ENCODE measurements at regions not wholly inside any gene's neighbourhood (a gene's known extent, or its start where the extent isn't known, plus 50 kb on each side); places are given as distances from the start of the nearest gene placed in this dataset.

DNA sequence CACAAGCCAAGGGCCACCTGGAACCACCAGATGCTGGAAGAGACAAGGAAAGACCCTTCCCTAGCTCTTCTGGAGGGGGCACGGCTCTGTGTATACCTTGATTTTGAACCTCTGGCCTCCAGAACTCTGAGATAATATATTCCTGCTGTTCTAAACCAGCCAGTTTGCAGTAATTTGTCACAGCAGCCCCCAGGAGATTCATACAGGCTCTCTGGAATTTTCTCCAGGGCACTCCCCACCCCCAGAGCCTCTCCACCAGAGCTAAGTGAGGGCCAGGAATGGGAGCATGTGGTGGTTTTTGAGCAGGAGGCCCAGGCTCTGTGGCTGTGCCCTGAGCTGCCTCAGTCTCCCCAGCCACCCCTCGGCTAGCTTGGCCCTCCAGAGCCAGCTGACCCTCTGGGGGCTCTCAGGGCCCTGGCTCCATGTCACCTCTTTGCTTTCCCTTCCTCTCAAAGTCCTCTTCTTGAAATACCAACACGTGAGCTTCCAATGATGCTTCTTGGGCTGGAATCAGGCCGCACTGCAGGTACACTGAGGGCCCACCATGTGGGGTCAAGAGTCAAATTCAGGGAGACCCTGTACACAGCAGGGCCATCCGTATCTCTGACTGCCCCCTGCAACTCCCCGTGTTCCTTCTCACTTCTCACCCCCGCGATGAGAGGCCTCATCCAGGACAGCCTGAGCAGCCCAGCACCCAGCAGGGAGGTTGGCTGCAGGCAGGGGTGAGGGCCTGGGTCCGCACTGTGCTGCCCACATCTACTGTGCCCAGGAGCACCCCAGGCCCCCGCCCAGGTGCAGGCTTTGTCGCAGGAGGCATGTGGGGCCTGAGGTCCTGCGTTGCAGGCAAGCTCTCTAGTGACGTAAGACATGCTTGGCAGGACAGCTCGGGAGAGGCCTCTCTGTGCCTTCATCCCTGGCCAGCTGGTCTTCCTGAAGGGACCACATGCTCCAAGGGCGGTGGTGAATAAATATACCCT, 155.5 kb downstream of the ANKRD60 start:
- DNase-seq (no peak), ATAC-seq (ENCODE audit: low read depth in 2 of 2) (no peak)
- Mint-ChIP-seq H3K4me3 (no peak overlapping the region), H3K36me3 (no peaks in the 10 kb centered on the region), H3K9me3 (peaks cover 0 to 2% (median 0%) of the 10 kb centered on the region in 7 donors), H3K4me1 (no peaks in the 10 kb centered on the region), H3K27ac (no peak overlapping the region), H3K27me3 (no peaks in the 10 kb centered on the region)
- Histone ChIP-seq H3K4me3 (ENCODE audit: low read depth, low read length) (no peak overlapping the region), H3K4me1 (ENCODE audit: control insufficient read depth, insufficient read depth, low read length, poor library complexity, severe bottlenecking) (no peaks in the 10 kb centered on the region), H3K9me3 (ENCODE audit: control insufficient read depth in 2 of 2, low read length in 2 of 2) (no peaks in the 10 kb centered on the region), H3K27ac (ENCODE audit: insufficient read depth, low read length, poor library complexity, severe bottlenecking) (no peak overlapping the region), H3K36me3 (ENCODE audit: control insufficient read depth, insufficient read depth, low read length) (no peaks in the 10 kb centered on the region), H3K27me3 (ENCODE audit: control insufficient read depth, insufficient read depth, low read length) (peaks cover 2% of the 10 kb centered on the region)

GRCh38 chr20:58071991-58072390, 156.5 kb downstream of the ANKRD60 start:
- H3K27me3 Mint-ChIP-seq = peaks cover 6% of the 10 kb centered on the region

DNA sequence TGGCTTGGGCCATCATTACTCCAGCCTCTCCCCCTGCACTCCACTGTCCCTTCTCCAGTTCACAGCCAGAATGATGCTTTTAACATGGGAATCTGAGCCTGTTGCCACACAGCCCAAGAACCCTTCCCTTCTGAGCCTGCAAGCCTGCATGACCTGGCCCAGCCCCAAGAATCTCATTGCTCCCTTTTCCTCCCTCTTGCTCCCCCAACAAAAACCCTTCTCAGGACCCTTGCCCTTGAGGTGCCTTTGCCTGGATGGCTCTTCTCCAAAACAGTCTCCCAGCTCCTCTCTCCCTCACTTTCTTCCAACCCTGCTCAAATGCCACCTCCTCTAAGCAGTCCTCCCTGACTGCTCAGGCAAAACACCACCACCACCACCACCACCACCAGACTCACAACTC, 157.2 kb downstream of the ANKRD60 start:
- ATAC-seq (ENCODE audit: low read depth in 2 of 2) (no peak), DNase-seq (no peak)
- Mint-ChIP-seq H3K9me3 (peaks cover 0 to 2% (median 0%) of the 10 kb centered on the region in 7 donors), H3K4me1 (no peaks in the 10 kb centered on the region), H3K27ac (no peak overlapping the region), H3K4me3 (no peak overlapping the region), H3K36me3 (no peaks in the 10 kb centered on the region), H3K27me3 (peaks cover 6% of the 10 kb centered on the region)
- no peaks in the 10 kb centered on the region for H3K4me1 ChIP-seq (ENCODE audit: control insufficient read depth, insufficient read depth, low read length, poor library complexity, severe bottlenecking)
- no peaks in the 10 kb centered on the region for H3K9me3 ChIP-seq (ENCODE audit: control insufficient read depth in 2 of 2, low read length in 2 of 2)
- no peak overlapping the region for H3K27ac ChIP-seq (ENCODE audit: insufficient read depth, low read length, poor library complexity, severe bottlenecking)
- H3K4me3 ChIP-seq (ENCODE audit: low read depth, low read length) = no peak overlapping the region
- peaks cover 2% of the 10 kb centered on the region for H3K27me3 ChIP-seq (ENCODE audit: control insufficient read depth, insufficient read depth, low read length)
- H3K36me3 ChIP-seq (ENCODE audit: control insufficient read depth, insufficient read depth, low read length) = no peaks in the 10 kb centered on the region

More at GRCh38 chr20:58071991-58072390, 156.5 kb downstream of the ANKRD60 start:
- H3K36me3 Mint-ChIP-seq = no peaks in the 10 kb centered on the region
- ATAC-seq (ENCODE audit: low read depth in 2 of 2) (no peak), DNase-seq (no peak)
- Histone ChIP-seq H3K27me3 (ENCODE audit: control insufficient read depth, insufficient read depth, low read length) (peaks cover 2% of the 10 kb centered on the region), H3K4me3 (ENCODE audit: low read depth, low read length) (no peak overlapping the region), H3K27ac (ENCODE audit: insufficient read depth, low read length, poor library complexity, severe bottlenecking) (no peak overlapping the region), H3K4me1 (ENCODE audit: control insufficient read depth, insufficient read depth, low read length, poor library complexity, severe bottlenecking) (no peaks in the 10 kb centered on the region), H3K9me3 (ENCODE audit: control insufficient read depth in 2 of 2, low read length in 2 of 2) (no peaks in the 10 kb centered on the region), H3K36me3 (ENCODE audit: control insufficient read depth, insufficient read depth, low read length) (no peaks in the 10 kb centered on the region)
- no peak overlapping the region for H3K4me3 Mint-ChIP-seq
- H3K9me3 Mint-ChIP-seq = peaks cover 0 to 2% (median 0%) of the 10 kb centered on the region in 7 donors
- no peak overlapping the region for H3K27ac Mint-ChIP-seq
- H3K4me1 Mint-ChIP-seq = no peaks in the 10 kb centered on the region

DNA sequence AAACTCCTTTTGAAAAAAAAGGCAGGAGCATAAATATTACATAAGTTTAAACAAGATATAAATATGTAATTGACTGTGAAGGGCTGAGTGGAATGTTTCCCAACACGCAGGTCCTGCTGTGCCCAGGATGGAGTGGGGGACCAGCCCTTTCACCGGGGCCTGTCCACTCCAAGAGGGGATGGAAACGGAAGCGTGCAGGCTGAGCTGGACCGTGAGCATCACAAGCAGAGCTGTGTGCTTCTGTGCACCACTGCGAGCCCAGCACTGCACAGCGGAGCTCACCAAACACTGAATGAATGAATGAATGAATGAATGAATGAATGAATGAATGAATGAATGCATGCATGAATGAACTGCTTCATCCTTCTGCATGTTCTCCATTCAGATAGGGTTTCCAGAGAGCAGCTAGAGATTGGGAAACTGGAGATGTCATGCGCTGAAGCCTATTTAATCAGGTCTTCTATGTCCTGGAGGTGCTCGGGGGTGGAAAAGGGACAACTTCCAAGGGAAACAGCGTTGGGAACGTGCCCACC, 157.7 kb downstream of the ANKRD60 start:
- Histone ChIP-seq H3K27ac (ENCODE audit: insufficient read depth, low read length, poor library complexity, severe bottlenecking) (no peak overlapping the region), H3K9me3 (ENCODE audit: control insufficient read depth in 2 of 2, low read length in 2 of 2) (no peaks in the 10 kb centered on the region), H3K27me3 (ENCODE audit: control insufficient read depth, insufficient read depth, low read length) (peaks cover 2% of the 10 kb centered on the region), H3K4me3 (ENCODE audit: low read depth, low read length) (no peak overlapping the region), H3K4me1 (ENCODE audit: control insufficient read depth, insufficient read depth, low read length, poor library complexity, severe bottlenecking) (no peaks in the 10 kb centered on the region), H3K36me3 (ENCODE audit: control insufficient read depth, insufficient read depth, low read length) (no peaks in the 10 kb centered on the region)
- ATAC-seq (ENCODE audit: low read depth in 2 of 2) = no peak
- no peaks in the 10 kb centered on the region for H3K36me3 Mint-ChIP-seq
- H3K27me3 Mint-ChIP-seq = peaks cover 6% of the 10 kb centered on the region
- DNase-seq = no peak
- H3K27ac Mint-ChIP-seq = no peak overlapping the region
- H3K4me1 Mint-ChIP-seq = no peaks in the 10 kb centered on the region
- H3K4me3 Mint-ChIP-seq = no peak overlapping the region
- peaks cover 0 to 2% (median 0%) of the 10 kb centered on the region in 7 donors for H3K9me3 Mint-ChIP-seq

- no peak overlapping the region for H3K4me3 ChIP-seq (ENCODE audit: low read depth, low read length)
- peaks cover 0 to 2% (median 0%) of the 10 kb centered on the region in 7 donors for H3K9me3 Mint-ChIP-seq
- H3K27me3 Mint-ChIP-seq = peaks cover 6% of the 10 kb centered on the region
- DNase-seq (no peak), ATAC-seq (ENCODE audit: low read depth in 2 of 2) (no peak)
- H3K4me1 Mint-ChIP-seq = no peaks in the 10 kb centered on the region
- H3K36me3 Mint-ChIP-seq = no peaks in the 10 kb centered on the region
- no peak overlapping the region for H3K27ac Mint-ChIP-seq
- no peak overlapping the region for H3K4me3 Mint-ChIP-seq
- H3K36me3 ChIP-seq (ENCODE audit: control insufficient read depth, insufficient read depth, low read length) = no peaks in the 10 kb centered on the region
- peaks cover 2% of the 10 kb centered on the region for H3K27me3 ChIP-seq (ENCODE audit: control insufficient read depth, insufficient read depth, low read length)
- H3K27ac ChIP-seq (ENCODE audit: insufficient read depth, low read length, poor library complexity, severe bottlenecking) = no peak overlapping the region
- no peaks in the 10 kb centered on the region for H3K4me1 ChIP-seq (ENCODE audit: control insufficient read depth, insufficient read depth, low read length, poor library complexity, severe bottlenecking)
- no peaks in the 10 kb centered on the region for H3K9me3 ChIP-seq (ENCODE audit: control insufficient read depth in 2 of 2, low read length in 2 of 2)
Measured at GRCh38 chr20:58069796-58070663, 158.4 kb downstream of the ANKRD60 start.

GRCh38 chr20:58069207-58069606, 159.2 kb downstream of the ANKRD60 start:
- no peak for ATAC-seq (ENCODE audit: low read depth in 2 of 2)
- no peak for DNase-seq
- H3K4me3 Mint-ChIP-seq = no peak overlapping the region

GRCh38 chr20:58065508-58066361, 162.7 kb downstream of the ANKRD60 start:
- peaks cover 12% of the 10 kb centered on the region for H3K27me3 Mint-ChIP-seq
- no peaks in the 10 kb centered on the region for H3K36me3 Mint-ChIP-seq
- no peak for DNase-seq
- no peak overlapping the region for H3K4me3 ChIP-seq (ENCODE audit: low read depth, low read length)
- H3K9me3 ChIP-seq (ENCODE audit: control insufficient read depth in 2 of 2, low read length in 2 of 2) = peaks cover 0 to 2% of the 10 kb centered on the region in 2 experiments
- no peak for ATAC-seq (ENCODE audit: low read depth in 2 of 2)
- no peaks in the 10 kb centered on the region for H3K4me1 Mint-ChIP-seq
- no peaks in the 10 kb centered on the region for H3K4me1 ChIP-seq (ENCODE audit: control insufficient read depth, insufficient read depth, low read length, poor library complexity, severe bottlenecking)
- H3K36me3 ChIP-seq (ENCODE audit: control insufficient read depth, insufficient read depth, low read length) = no peaks in the 10 kb centered on the region
- H3K27me3 ChIP-seq (ENCODE audit: control insufficient read depth, insufficient read depth, low read length) = peaks cover 2% of the 10 kb centered on the region
- H3K27ac Mint-ChIP-seq = no peak overlapping the region
- H3K4me3 Mint-ChIP-seq = no peak overlapping the region
- H3K9me3 Mint-ChIP-seq = peaks cover 0 to 6% (median 0%) of the 10 kb centered on the region in 7 donors
- no peak overlapping the region for H3K27ac ChIP-seq (ENCODE audit: insufficient read depth, low read length, poor library complexity, severe bottlenecking)

More at GRCh38 chr20:58069207-58069606, 159.2 kb downstream of the ANKRD60 start:
- Histone ChIP-seq H3K27ac (ENCODE audit: insufficient read depth, low read length, poor library complexity, severe bottlenecking) (no peak overlapping the region), H3K36me3 (ENCODE audit: control insufficient read depth, insufficient read depth, low read length) (no peaks in the 10 kb centered on the region), H3K4me1 (ENCODE audit: control insufficient read depth, insufficient read depth, low read length, poor library complexity, severe bottlenecking) (no peaks in the 10 kb centered on the region), H3K27me3 (ENCODE audit: control insufficient read depth, insufficient read depth, low read length) (peaks cover 2% of the 10 kb centered on the region), H3K4me3 (ENCODE audit: low read depth, low read length) (no peak overlapping the region), H3K9me3 (ENCODE audit: control insufficient read depth in 2 of 2, low read length in 2 of 2) (no peaks in the 10 kb centered on the region)
- peaks cover 6% of the 10 kb centered on the region for H3K27me3 Mint-ChIP-seq
- H3K27ac Mint-ChIP-seq = no peak overlapping the region
- no peaks in the 10 kb centered on the region for H3K36me3 Mint-ChIP-seq
- H3K4me1 Mint-ChIP-seq = no peaks in the 10 kb centered on the region
- H3K9me3 Mint-ChIP-seq = peaks cover 0 to 2% (median 0%) of the 10 kb centered on the region in 7 donors

All from CD4-positive, CD25-positive, alpha-beta regulatory T cell (primary cell).